Neural progenitor cell (in vitro differentiated cells): ENCODE measurements at regions not wholly inside any gene's neighbourhood (a gene's known extent, or its start where the extent isn't known, plus 50 kb on each side); places are given as distances from the start of the nearest gene placed in this dataset.

Source experiments
- CTCF ChIP-seq: fragments of 200-600 bp; sonication (generic); IDR thresholded peaks from 2 replicates; pipeline ENCODE4 v1.5.1; 2017; ENCODE audit warnings: antibody characterized with exemption, mild to moderate bottlenecking
- EZH2 ChIP-seq: fragments of 200-600 bp; sonication (generic); IDR thresholded peaks from 2 replicates; pipeline ENCODE4 v1.6.1; 2017; ENCODE audit warnings: antibody characterized with exemption, mild to moderate bottlenecking, moderate library complexity

GRCh38 chr6:147910281-147910680, 401.8 kb downstream of the SAMD5 start:
- TF ChIP-seq CTCF (no peak), EZH2 (no peak)
